Esophagus squamous epithelium (tissue), 4 donors: ENCODE measurements at regions not wholly inside any gene's neighbourhood (a gene's known extent, or its start where the extent isn't known, plus 50 kb on each side); places are given as distances from the start of the nearest gene placed in this dataset.

Experiments
- CTCF ChIP-seq, 6 experiments: fragments of 450-650 bp in 4 of 6; fragments of 200-600 bp in 2 of 6; sonication (generic) in 2 of 6; IDR thresholded peaks; one replicate each; pipeline ENCODE4 v1.5.1; 2016 to 2019; ENCODE audit warnings: antibody characterized with exemption in 6 of 6, mild to moderate bottlenecking in 4 of 6, moderate library complexity in 4 of 6
- POLR2A ChIP-seq, 4 donors: fragments of 450-650 bp; IDR thresholded peaks; one replicate each; pipeline ENCODE4 v1.6.1; 2017; ENCODE audit warnings: antibody characterized with exemption in 4 of 4, mild to moderate bottlenecking in 4 of 4, moderate library complexity in 3 of 4

DNA sequence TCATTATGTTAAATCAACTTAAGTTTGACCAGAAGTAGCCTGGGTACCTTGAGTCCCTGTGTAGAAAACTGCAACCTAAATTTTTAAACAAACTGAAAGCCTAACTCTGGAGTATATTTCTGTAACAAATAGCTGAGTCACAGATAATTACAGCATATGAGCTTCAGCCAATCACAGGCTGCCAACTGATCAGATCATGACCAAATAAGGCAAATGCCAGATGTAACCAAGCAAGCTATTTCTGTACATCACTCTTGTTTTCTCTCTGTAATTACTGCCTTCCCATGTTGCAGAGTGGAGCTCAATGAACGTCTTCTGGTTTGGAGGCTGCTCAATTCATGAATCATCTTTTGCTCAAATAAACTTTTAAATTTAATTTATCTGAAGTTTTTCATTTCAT, 980.9 kb upstream of the DIAPH2 start:
- TF ChIP-seq CTCF (IDR thresholded peaks at IDR 0.05) (no peak), POLR2A (IDR thresholded peaks at IDR 0.05) (no peak)
